Jurkat, Clone E6-1 (cell line): ENCODE measurements at regions not wholly inside any gene's neighbourhood (a gene's known extent, or its start where the extent isn't known, plus 50 kb on each side); places are given as distances from the start of the nearest gene placed in this dataset.
"Not testable (repeated sequence)": the region's sequence is repeated elsewhere in the genome, so short reads cannot be mapped to it uniquely, and the experiment has no call there.

Experiments used
- DNase-seq: peaks from one replicate; pipeline ENCODE4 v3.0.0-alpha.2; 2011; ENCODE audit warnings: low read depth, low spot score
- H3K4me3 ChIP-seq: 2 replicates; pipeline ENCODE4 v1.5.1; 2011; ENCODE audit warnings: mild to moderate bottlenecking, low read length, control low read depth, moderate library complexity

DNA sequence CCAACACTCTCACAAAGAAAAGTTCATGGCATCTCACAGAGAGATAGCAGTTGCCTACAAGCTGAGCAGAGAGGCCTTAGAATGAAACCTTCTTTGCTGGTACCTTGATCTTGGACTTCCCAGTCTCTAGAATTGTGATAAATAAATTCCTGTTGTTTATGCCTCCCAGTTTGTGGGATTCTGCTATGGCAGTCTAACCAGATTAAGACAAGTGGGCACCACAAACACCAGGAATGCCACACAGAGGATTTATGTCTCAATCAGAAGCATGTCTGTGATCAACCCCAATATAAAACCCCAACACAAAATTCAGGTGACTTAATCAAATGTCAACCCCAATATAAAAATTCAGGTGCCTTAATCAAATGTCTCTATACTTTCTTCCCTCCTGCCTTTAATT lies 581.3 kb downstream of the XPNPEP1 start:
- no peak overlapping the region for H3K4me3 ChIP-seq
- no peak for DNase-seq

DNA sequence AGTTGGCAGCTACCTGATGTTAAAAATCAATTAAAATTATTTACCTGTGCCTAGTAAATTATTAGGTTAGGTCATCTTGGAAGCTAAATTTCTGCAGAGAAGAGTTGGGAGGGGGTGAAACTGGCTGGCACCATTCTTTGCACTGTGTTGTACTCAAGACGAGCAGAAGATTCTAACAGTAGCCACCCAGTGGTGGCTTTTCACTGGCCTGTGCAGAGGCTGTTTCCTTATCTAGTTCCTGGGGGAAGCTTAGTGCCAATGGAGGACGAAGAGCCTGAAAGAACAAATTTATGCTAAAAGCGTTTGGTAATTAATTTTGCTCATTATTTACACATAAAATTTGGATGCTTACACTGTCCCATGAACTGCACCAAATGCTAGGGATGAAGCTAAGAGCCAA lies 595.3 kb downstream of the XPNPEP1 start:
- DNase-seq, result no peak
- no peak overlapping the region for H3K4me3 ChIP-seq

DNA sequence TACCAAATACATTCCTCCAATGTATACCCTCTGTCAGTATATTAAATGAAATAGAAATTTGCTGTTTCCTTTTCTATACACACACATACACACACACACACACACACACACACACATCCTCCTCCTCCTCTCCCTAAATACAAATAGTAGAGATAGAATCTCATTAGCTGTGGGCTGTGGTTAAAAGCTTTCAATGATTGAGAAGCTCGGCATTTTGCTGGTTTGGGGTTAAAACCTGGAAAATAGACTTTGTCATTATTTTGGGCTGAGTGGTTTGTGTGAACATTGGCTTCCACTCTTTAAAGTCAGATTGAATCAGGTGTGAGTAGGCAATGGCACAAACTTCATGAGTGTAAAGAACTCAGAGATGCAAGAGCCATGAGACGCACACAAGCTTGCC lies 596.0 kb downstream of the XPNPEP1 start:
- DNase-seq, result no peak

DNA sequence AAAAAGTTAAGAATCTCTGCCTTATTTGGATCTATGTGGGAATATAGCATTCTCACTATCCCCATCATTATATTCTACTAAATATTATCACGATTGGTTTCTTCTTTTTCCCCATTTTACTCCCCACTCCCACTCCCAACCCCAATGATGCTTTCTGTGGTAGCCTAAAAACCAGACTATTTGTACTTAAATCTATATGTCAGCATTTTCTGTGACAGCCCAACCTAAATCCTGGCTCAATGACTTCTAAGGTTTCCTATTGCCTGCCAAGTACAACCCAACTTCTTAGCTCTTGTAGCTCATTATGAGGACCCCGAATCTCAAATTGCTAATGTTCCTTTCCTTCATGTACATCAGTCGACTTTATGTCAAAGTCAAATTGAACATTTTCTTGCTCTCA lies 598.6 kb downstream of the XPNPEP1 start:
- no peak for DNase-seq
- H3K4me3 ChIP-seq, result no peak overlapping the region

More for the DNA sequence above, 596.0 kb downstream of the XPNPEP1 start:
- H3K4me3 ChIP-seq, result no peak overlapping the region

DNA sequence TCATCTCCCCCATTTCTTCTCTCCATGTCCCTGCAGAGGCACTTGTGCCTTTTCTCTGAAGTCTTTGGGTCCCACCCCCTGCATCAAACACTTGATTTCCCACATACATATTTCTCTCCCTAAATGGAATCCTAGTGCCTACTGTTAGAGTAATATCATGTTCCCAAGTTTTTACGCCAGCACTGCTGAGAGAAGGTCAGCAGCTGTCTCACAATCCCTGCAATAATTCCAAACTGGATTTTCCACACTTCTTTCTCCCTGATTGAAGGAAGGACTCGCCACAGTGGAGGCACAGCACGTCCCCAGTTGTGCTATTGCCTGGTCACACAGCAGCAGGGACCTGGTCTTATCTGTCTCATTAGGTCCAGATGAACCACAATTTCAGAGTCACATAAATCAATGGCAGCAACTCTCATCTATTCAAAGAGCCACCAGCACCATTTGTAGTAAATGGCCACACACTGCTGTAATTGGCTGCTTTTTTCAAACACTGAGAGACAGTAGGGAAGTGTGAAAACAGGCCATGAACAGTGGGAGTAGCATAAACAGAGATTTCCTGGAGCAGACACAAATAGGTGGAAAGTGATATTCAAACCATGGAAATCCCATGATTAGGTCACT lies 605.5 kb downstream of the XPNPEP1 start:
- DNase-seq, result no peak
- no peak overlapping the region for H3K4me3 ChIP-seq

DNA sequence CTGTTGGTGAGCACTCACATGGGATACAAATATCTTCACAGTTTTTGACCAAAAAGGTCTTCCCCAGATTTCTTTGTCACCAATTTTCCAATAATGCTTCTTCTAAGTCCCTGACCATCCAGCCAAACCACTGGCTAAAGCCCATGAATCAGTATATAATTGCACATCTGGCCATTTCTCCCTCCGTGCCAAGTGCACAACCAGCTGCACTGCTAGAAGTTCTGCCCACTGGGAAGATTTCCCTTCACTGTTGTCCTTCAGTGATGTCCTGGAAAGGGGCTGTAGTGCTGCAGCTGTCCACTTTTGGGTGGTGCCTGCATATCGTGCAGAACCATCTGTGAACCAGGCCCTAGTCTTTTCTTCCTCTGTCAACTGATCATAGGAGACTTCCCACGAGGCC lies 609.3 kb downstream of the XPNPEP1 start:
- H3K4me3 ChIP-seq, DNase-seq: not testable (repeated sequence)

DNA sequence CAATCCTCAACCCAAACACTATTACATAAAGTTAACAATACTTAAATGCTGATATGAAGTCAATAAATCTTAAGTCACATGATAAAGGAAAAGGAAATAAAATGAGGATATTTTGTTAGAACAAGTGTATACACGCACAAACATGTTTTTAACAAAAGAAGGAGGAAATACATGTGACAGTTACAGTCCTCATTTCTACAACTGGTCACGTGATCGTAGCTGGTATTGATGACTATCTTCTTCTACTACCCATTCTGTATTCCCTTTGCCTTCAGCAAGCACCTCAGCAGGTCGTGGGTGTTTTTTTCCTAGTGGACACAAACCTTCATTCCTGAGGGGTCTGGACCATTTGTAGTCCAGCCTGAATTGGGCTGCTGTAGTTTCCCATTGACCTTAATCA lies 610.8 kb downstream of the XPNPEP1 start:
- H3K4me3 ChIP-seq, DNase-seq: not testable (repeated sequence)

DNA sequence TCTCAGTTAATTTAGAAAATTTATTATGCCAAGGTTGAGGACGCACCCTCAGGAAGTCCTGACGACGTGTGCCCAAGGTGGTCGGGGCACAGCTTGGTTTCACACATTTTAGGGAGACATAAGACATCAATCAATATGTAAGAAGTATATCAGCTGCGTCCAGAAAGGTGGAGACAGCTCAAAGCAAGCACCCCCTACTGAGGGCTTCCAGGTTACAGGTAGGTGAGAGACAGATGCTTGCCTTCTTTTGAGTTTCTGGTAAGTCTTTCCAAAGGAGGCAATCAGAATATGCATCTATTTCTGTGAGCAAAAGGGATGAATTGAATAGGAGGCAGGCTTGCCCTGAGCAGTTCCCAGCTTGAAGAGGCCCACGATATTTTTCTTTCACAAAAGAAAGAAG lies 614.3 kb downstream of the XPNPEP1 start:
- DNase-seq, result no peak
- H3K4me3 ChIP-seq, result no peak overlapping the region

DNA sequence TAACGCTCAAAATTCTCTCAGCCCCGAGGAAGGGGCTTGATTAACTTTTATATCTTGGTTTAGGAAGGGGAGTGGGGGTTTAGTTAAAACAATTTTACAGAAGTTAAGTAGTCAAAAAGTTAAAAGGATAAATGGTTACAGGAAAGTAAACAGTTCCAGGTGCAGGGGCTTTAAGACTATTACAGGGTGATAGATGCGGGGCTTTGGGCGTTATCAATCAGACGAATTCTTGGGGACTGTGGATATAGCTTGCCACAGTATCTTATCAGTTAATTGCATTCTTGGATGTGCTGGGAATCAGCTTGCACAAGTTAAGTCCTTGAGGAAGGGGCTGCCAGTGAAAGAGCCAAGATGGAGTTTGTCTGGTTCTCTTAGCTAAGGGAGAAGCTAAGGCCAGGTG lies 616.2 kb downstream of the XPNPEP1 start:
- not testable (repeated sequence) for H3K4me3 ChIP-seq, DNase-seq

DNA sequence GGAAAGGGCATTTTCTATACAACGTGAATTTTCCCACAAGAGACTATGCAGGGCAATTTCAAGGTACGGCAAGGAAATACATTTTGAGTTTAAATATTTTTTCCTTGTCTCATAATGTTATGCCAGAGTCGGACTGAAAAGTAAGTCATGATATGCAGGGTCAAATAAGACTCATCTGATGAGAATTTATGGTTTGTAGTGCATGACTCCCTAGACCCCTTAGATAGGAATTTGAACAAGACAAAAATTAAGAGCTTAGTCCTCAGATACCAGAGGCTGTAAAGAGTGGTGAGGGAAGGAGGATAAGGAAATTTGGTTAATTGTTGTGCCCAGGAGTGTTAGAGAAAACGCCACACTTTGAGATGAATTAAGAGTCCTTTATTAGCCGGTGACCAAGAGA lies 616.6 kb downstream of the XPNPEP1 start:
- no peak for DNase-seq

DNA sequence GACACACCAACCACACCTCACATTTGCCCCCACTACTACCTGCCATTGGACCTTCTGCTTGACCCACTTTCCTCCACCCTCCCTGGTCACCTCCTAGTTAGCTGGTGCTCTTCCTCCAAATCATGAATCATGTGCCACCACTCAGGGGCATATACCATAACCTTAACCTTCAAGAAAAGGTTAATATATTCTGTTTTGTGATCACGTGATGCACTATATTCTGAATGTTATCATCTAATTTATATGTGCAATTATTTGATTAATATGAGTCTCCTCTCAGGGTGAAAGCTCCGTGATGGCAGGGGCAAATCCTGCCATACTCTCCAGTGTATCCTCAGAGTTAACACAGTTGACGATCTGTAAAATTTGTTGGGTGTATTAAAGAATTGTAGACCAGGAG lies 635.5 kb downstream of the XPNPEP1 start:
- DNase-seq, result no peak
- H3K4me3 ChIP-seq, result no peak overlapping the region

More for the DNA sequence above, 616.6 kb downstream of the XPNPEP1 start:
- H3K4me3 ChIP-seq, result no peak overlapping the region

DNA sequence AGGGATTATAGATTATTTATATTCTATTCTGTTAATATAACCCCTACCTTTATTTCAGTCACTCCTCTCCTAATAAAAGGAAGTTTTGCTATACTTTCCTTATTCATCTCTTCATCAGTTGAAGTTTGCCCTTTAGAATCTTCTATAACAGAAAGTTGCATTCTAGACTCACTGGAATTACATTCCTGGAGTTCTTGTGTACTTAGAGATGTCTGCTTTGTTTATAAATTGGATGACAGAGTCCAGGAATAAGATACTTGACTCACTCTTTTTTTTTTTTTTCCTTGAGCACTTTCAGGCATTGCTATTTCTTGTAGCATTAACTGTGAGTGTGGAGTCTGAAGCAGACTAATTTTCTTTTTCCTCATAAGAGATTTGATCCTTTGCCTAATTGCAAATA lies 640.8 kb downstream of the XPNPEP1 start:
- no peak overlapping the region for H3K4me3 ChIP-seq
- no peak for DNase-seq

DNA sequence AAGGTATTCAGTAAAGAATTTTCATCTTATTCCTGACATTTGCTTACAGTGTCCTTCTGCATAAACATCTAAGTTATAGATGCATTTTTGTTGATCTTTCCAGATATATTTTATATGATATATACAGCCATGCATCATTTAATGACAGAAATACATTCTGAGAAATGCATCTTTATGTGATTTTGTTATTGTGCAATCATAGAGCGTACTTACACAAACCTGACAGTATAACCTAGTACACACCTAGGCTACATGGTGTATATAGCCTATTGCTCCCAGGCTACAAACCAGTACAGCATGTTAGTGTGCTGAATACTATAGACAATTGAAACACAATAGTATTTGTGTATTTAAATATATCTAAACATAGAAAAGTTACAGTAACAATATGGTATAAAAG lies 642.0 kb downstream of the XPNPEP1 start:
- DNase-seq, result no peak

DNA sequence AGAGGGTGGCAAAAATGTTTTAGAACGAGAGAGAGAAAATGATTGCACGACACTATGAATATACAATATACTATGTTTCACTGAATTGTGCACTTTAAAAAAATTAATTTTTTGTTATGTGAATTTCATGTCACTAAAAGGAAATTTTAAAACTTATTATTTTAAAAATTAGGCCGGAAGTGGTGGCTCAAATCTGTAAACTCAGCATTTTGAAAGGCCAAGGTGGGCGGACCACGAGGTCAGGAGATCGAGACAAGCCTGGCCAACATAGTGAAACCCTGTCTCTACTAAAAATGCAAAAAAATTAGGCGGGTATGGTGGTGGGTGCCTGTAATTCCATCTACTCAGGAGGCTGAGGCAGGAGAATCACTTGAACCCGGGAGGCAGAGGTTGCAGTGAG lies 642.5 kb downstream of the XPNPEP1 start:
- DNase-seq, result no peak

More for the DNA sequence above, 642.0 kb downstream of the XPNPEP1 start:
- no peak overlapping the region for H3K4me3 ChIP-seq

DNA sequence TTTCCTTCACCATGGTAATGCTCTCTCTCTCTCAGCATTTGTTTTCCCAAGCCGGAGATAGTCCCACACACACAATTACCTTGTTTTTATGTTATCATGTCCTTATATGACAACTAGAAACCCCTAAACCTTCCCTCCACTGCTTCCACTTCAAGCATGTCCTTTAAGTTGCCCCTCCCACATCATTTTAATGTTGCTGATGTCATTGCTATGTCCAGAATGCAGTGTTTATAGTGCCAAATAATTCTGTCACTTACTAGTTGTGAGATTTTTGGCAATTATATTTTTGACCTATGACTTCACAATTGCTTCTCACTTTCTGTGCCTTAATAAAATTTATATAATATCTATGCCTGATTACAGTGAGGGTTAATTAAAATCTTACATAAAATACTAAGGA lies 645.9 kb downstream of the XPNPEP1 start:
- no peak for DNase-seq
- H3K4me3 ChIP-seq, result no peak overlapping the region

More for the DNA sequence above, 642.5 kb downstream of the XPNPEP1 start:
- no peak overlapping the region for H3K4me3 ChIP-seq

DNA sequence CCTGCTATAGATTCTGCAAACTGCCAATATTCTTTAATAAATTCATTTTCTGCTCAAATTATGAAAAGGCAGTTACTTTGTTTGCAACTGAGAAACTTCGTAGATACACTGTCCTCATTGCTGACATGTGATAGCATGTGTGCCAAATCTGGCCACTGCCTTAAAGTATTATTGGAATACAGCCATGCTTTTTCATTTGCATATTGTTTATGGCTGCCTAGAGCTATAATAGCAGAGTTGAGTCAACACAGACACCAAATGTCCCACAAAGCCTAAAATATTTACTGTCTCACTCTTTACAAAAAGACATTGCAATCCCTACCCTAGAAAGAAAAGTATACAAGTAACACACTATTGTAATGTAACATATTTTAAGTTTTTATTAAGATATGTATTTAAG lies 647.4 kb downstream of the XPNPEP1 start:
- H3K4me3 ChIP-seq, result no peak overlapping the region
- no peak for DNase-seq

DNA sequence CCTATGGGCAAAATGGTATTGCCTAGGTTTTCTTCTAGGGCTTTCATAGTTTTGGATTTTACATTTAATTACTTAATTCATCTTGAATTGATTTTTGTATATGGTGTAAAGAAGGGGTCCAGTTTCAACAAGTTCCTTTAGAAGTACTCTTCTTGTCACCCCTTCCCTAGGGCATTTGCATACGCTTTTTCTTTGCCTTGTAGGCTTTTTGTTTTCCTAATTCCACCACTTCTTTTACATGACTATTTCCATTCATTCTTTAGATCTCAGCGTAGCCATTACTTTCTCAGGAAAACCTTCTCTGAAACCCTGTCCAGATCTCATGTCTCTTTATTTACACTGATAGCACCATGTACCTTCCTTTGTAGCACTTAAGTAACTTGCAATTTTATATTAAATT lies 648.6 kb downstream of the XPNPEP1 start:
- no peak overlapping the region for H3K4me3 ChIP-seq
- DNase-seq, result no peak

DNA sequence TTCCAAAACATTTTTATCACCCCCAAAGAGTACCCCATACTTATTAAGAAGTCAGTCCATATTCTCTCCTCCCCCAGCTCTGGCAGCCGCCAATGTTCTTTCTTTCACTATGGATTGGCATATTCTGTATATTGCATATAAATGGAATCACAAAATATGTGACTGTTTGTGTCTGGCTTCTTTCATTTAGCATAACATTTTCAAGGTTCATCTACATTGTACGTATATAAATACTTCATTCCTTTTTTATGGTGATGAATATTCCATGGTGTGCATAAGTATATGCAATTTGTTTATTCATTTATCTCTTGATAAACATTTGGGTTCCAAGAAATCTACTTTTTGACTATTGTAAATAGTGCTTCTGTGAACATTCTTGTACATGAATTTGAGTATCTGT lies 653.1 kb downstream of the XPNPEP1 start:
- DNase-seq, result no peak
- H3K4me3 ChIP-seq, result no peak overlapping the region

DNA sequence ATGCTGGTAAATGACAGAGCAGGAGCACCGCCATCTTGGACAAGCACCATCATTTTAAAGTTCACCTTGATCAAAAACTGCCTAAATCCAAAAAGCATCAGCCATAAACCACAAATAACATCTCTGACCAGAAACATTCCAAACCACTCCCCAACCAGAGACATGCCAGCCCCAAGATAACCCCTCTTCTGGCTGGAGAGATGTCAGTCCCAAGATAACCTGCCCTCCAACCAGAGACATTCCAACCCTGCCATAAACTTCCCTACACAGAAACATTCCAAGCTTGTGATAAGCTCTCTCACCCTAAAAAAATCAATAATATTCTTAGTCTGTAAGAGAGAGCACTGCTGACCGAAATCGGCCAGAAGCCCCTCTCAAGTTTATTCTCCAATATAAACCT lies 659.3 kb downstream of the XPNPEP1 start:
- no peak for DNase-seq

DNA sequence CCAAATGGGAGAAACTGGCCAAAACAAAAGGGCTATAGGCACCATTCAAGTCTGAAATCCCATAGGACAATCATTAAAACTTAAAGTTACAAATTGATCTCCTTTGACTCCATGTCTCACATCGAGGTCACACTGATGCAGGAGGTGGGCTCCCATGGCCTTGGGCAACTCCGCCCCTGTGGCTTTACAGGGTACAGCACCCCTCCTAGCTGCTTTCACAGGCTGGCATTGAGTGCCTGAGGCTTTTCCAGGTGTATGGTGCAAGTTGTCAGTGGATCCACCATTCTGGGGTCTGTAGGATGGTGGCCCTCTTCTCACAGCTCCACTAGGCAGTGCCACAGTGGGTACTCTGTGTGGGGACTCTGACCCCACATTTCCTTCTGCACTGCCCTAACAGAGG lies 662.1 kb downstream of the XPNPEP1 start:
- no peak for DNase-seq
- no peak overlapping the region for H3K4me3 ChIP-seq

More for the DNA sequence above, 659.3 kb downstream of the XPNPEP1 start:
- H3K4me3 ChIP-seq, result no peak overlapping the region

DNA sequence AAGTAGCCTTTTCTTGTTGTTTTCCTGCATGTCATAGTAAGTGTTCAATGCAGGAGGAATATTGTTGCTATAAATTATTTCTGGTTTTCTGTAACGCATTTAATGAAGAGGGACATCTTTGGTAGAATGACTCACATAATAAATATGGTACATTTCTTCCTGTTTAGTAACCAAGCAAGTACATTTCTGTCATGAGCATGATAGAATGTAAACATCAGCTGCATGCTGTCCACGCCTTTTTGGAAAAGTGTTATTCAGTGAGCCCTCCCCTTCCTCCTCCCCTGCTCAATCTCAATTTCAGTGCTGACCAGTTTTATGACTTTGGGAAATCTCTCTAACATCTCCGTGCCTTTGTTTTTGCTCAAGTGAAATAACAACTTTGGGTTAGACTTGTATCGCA lies 664.0 kb downstream of the XPNPEP1 start:
- DNase-seq, result no peak
- H3K4me3 ChIP-seq, result no peak overlapping the region

DNA sequence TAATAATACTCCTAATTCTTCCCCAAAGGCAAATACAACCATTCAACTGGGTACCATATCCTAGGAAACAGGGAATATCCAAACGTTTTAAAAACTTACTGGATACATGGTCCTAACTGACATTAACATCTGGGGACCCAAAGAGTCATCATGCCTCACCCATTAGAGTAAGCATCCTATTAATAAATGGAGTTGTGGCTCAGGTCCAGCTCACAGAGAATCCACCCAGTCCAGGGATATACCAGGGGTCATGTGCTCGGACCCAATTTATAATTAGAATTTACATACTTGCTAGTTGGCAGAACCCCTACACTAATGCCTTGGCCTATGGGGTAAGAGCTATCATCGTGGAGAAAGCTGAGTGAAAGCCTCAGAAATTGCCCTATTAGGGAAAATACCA lies 670.0 kb downstream of the XPNPEP1 start:
- no peak for DNase-seq
- no peak overlapping the region for H3K4me3 ChIP-seq
